Uterus (tissue), 3 donors: ENCODE measurements at regions not wholly inside any gene's neighbourhood (a gene's known extent, or its start where the extent isn't known, plus 50 kb on each side); places are given as distances from the start of the nearest gene placed in this dataset.

ENCODE experiments used
- DNase-seq, 2 donors: peaks; one replicate each; pipeline ENCODE4 v3.0.0-alpha.2; 2019 to 2020
- H3K27ac ChIP-seq, 2 donors: fragments of 200-600 bp; sonication (generic); 1 replicate in 1 of 2; 2 replicates in 1 of 2; pipeline ENCODE4 v1.5.1; 2016 to 2018
- H3K27me3 ChIP-seq, 2 donors: fragments of 200-600 bp; sonication (generic); one replicate each; pipeline ENCODE4 v1.5.1; 2018 to 2019; ENCODE audit warnings: control low read depth in 1 of 2
- H3K36me3 ChIP-seq, 2 donors: fragments of 200-600 bp; sonication (generic); one replicate each; pipeline ENCODE4 v1.5.1; 2019; ENCODE audit warnings: control low read depth in 1 of 2
- H3K4me1 ChIP-seq, 2 donors: fragments of 200-600 bp; sonication (generic); one replicate each; pipeline ENCODE4 v1.5.1; 2018 to 2019; ENCODE audit warnings: control low read depth in 1 of 2
- H3K4me3 ChIP-seq, 2 donors: fragments of 200-600 bp; sonication (generic); 1 replicate in 1 of 2; 2 replicates in 1 of 2; pipeline ENCODE4 v1.5.1; 2018 to 2019; ENCODE audit warnings: mild to moderate bottlenecking in 1 of 2
- H3K9me3 ChIP-seq, 2 donors: fragments of 200-600 bp; sonication (generic); one replicate each; pipeline ENCODE4 v1.5.1; 2019; ENCODE audit warnings: control low read depth in 1 of 2
- POLR2A ChIP-seq, 2 donors: fragments of 450-650 bp; IDR thresholded peaks; one replicate each; pipeline ENCODE4 v1.6.1; 2016; ENCODE audit warnings: antibody characterized with exemption in 2 of 2, mild to moderate bottlenecking in 1 of 2, moderate library complexity in 1 of 2
- intact Hi-C: fragments of 100-400 bp; cut with DNase I; formaldehyde crosslinking; loops from one replicate; pipeline ENCODE4 v1.15.1; 2023; ENCODE audit warnings: low total_unique reads
- TF ChIP-seq, protein P1 (sequence below), 4 experiments: fragments of 200-600 bp in 2 of 4; fragments of 450-650 bp in 2 of 4; sonication (generic) in 2 of 4; IDR thresholded peaks; one replicate each; pipeline ENCODE4 v1.5.1; 2016 to 2019; ENCODE audit warnings: antibody characterized with exemption in 4 of 4, mild to moderate bottlenecking in 2 of 4, moderate library complexity in 1 of 4
- donor health status: DM: yes; HTN: yes; CAD: no.

- intact Hi-C loops: no loop called here
- H3K4me3 ChIP-seq: no peak overlapping the region
These were observed 491.8 kb downstream of the ANXA1 start for GRCh38 chr9:73643379-73644013.

GRCh38 chr9:73647560-73647959 lies 495.9 kb downstream of the ANXA1 start:
- no peaks in the 10 kb centered on the region for H3K27me3 ChIP-seq
- TF ChIP-seq POLR2A (IDR thresholded peaks at IDR 0.05): no peak
- TF ChIP-seq, protein P1, sequence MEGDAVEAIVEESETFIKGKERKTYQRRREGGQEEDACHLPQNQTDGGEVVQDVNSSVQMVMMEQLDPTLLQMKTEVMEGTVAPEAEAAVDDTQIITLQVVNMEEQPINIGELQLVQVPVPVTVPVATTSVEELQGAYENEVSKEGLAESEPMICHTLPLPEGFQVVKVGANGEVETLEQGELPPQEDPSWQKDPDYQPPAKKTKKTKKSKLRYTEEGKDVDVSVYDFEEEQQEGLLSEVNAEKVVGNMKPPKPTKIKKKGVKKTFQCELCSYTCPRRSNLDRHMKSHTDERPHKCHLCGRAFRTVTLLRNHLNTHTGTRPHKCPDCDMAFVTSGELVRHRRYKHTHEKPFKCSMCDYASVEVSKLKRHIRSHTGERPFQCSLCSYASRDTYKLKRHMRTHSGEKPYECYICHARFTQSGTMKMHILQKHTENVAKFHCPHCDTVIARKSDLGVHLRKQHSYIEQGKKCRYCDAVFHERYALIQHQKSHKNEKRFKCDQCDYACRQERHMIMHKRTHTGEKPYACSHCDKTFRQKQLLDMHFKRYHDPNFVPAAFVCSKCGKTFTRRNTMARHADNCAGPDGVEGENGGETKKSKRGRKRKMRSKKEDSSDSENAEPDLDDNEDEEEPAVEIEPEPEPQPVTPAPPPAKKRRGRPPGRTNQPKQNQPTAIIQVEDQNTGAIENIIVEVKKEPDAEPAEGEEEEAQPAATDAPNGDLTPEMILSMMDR (IDR thresholded peaks at IDR 0.05): no peak
- H3K36me3 ChIP-seq: no peaks in the 10 kb centered on the region
- no peak for DNase-seq
- H3K9me3 ChIP-seq: no peaks in the 10 kb centered on the region
- no peak overlapping the region for H3K4me3 ChIP-seq
- no peak overlapping the region for H3K27ac ChIP-seq
- H3K4me1 ChIP-seq: no peaks in the 10 kb centered on the region
- intact Hi-C loops: no loop called here

More at GRCh38 chr9:73643379-73644013, 491.8 kb downstream of the ANXA1 start:
- Histone ChIP-seq H3K27me3 (no peaks in the 10 kb centered on the region), H3K36me3 (no peaks in the 10 kb centered on the region), H3K27ac (no peak overlapping the region), H3K4me1 (no peaks in the 10 kb centered on the region), H3K9me3 (no peaks in the 10 kb centered on the region)
- no peak for DNase-seq
- no peak for TF ChIP-seq POLR2A (IDR thresholded peaks at IDR 0.05)
- TF ChIP-seq, protein P1 (IDR thresholded peaks at IDR 0.05): no peak

DNA sequence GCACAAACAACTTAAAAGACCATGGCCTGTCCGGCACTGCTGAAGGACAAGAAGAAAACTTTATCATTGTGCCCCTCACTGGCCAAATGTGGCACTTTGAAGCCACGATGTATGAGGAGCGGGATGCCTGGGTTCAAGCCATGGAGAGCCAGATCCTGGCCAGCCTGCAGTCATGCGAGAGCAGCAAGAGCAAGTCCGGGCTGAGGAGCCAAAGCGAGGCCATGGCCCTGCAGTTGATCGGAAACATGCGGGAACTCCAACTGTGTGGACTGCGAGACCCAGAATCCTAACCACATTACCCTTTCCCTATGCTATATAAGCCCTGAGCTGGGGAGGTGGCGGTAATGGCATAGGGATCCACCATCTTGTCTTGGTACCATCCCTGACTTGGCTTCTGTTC lies 497.9 kb downstream of the ANXA1 start:
- TF ChIP-seq, protein P1 (IDR thresholded peaks at IDR 0.05): no peak
- TF ChIP-seq POLR2A (IDR thresholded peaks at IDR 0.05): no peak
- intact Hi-C loops: no loop called here
- no peak for DNase-seq
- Histone ChIP-seq H3K4me3 (no peak overlapping the region), H3K27me3 (no peaks in the 10 kb centered on the region), H3K4me1 (no peaks in the 10 kb centered on the region), H3K36me3 (no peaks in the 10 kb centered on the region), H3K27ac (no peak overlapping the region), H3K9me3 (no peaks in the 10 kb centered on the region)

DNA sequence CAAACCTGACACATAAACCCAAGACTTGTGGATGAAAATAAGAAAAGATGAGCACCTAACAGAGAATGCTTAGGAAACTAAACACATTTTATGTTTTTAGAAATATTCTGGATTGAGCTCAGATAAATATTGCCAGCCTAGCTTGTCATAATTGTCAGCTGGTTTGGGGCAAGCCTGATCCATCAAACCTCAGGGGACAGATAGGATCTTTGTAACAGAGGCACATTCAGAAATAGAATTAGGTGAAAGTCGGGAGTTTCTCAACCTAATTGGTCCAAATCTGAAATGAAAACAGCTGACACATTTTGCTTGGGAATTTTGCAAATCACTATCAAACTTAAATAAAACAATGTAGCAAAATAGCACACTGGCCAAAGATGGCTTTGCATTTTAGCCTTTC lies 503.7 kb downstream of the ANXA1 start:
- Histone ChIP-seq H3K4me3 (no peak overlapping the region), H3K27ac (no peak overlapping the region), H3K4me1 (no peaks in the 10 kb centered on the region), H3K27me3 (no peaks in the 10 kb centered on the region), H3K36me3 (no peaks in the 10 kb centered on the region), H3K9me3 (no peaks in the 10 kb centered on the region)
- intact Hi-C loops: no loop called here
- DNase-seq: no peak
- no peak for TF ChIP-seq POLR2A (IDR thresholded peaks at IDR 0.05)
- TF ChIP-seq, protein P1 (IDR thresholded peaks at IDR 0.05): no peak

- TF ChIP-seq, protein P1 (IDR thresholded peaks at IDR 0.05): no peak
- TF ChIP-seq POLR2A (IDR thresholded peaks at IDR 0.05): no peak
- Histone ChIP-seq H3K4me3 (no peak overlapping the region), H3K27ac (no peak overlapping the region), H3K27me3 (no peaks in the 10 kb centered on the region), H3K4me1 (no peaks in the 10 kb centered on the region), H3K9me3 (no peaks in the 10 kb centered on the region), H3K36me3 (no peaks in the 10 kb centered on the region)
- intact Hi-C loops: no loop called here
- no peak for DNase-seq
These were observed 504.2 kb downstream of the ANXA1 start for GRCh38 chr9:73655831-73656230.
